GM19035 (cell line): ENCODE measurements at regions not wholly inside any gene's neighbourhood (a gene's known extent, or its start where the extent isn't known, plus 50 kb on each side); places are given as distances from the start of the nearest gene placed in this dataset.
A peak's percentile ranks its signal among the peaks of the same experiment; 100 is the strongest.
"Not testable (repeated sequence)": the region's sequence is repeated elsewhere in the genome, so short reads cannot be mapped to it uniquely, and the experiment has no call there.

Experiments used
- ATAC-seq: cut with Tn5 transposase; IDR thresholded peaks from one replicate; pipeline ENCODE4 v1.9.1; 2021; ENCODE audit not compliant: unreplicated experiment

GRCh38 chr11:107276077-107276476 is 181.5 kb downstream of the CWF19L2 start:
- ATAC-seq, result no peak

- no peak for ATAC-seq
Measured at GRCh38 chr11:107275632-107276031, 182.0 kb downstream of the CWF19L2 start.

- no peak for ATAC-seq
Measured at GRCh38 chr11:107274138-107274537, 183.5 kb downstream of the CWF19L2 start.

GRCh38 chr11:107272561-107272960 is 185.1 kb downstream of the CWF19L2 start:
- ATAC-seq, result no peak

GRCh38 chr11:107271425-107271824 is 186.2 kb downstream of the CWF19L2 start:
- no peak for ATAC-seq

GRCh38 chr11:107268977-107269376 is 188.6 kb downstream of the CWF19L2 start:
- ATAC-seq, result no peak

GRCh38 chr11:107266455-107266854 is 191.2 kb downstream of the CWF19L2 start:
- ATAC-seq, result no peak

- no peak for ATAC-seq
Measured at GRCh38 chr11:107265591-107266121, 192.0 kb downstream of the CWF19L2 start.

- peak; percentile 42 for ATAC-seq
Measured at GRCh38 chr11:107263844-107264563, 193.6 kb downstream of the CWF19L2 start.

- no peak for ATAC-seq
Measured at GRCh38 chr11:107259811-107260221, 197.8 kb downstream of the CWF19L2 start.

- no peak for ATAC-seq
Measured at GRCh38 chr11:107257710-107258109, 199.9 kb downstream of the CWF19L2 start.

- not testable (repeated sequence) for ATAC-seq
Measured at GRCh38 chr11:107253661-107254060, 204.0 kb downstream of the CWF19L2 start.

GRCh38 chr11:107252429-107253161 is 205.0 kb downstream of the CWF19L2 start:
- peak; percentile 84 for ATAC-seq

- no peak for ATAC-seq
Measured at GRCh38 chr11:107251298-107251697, 206.3 kb downstream of the CWF19L2 start.

- no peak for ATAC-seq
Measured at GRCh38 chr11:107250017-107250416, 207.6 kb downstream of the CWF19L2 start.

GRCh38 chr11:107249054-107249453 is 208.6 kb downstream of the CWF19L2 start:
- no peak for ATAC-seq

- ATAC-seq, result no peak
Measured at GRCh38 chr11:107247167-107247861, 210.3 kb downstream of the CWF19L2 start.

- no peak for ATAC-seq
Measured at GRCh38 chr11:107243929-107244328, 213.7 kb downstream of the CWF19L2 start.

- ATAC-seq, result no peak
Measured at GRCh38 chr11:107232451-107232850, 214.2 kb upstream of the GUCY1A2 start.

- no peak for ATAC-seq
Measured at GRCh38 chr11:107224836-107225235, 206.6 kb upstream of the GUCY1A2 start.

- ATAC-seq, result no peak
Measured at GRCh38 chr11:107222916-107223460, 204.7 kb upstream of the GUCY1A2 start.
